ENCODE measurements at regions not wholly inside any gene's neighbourhood (a gene's known extent, or its start where the extent isn't known, plus 50 kb on each side); places are given as distances from the start of the nearest gene placed in this dataset.

DNA sequence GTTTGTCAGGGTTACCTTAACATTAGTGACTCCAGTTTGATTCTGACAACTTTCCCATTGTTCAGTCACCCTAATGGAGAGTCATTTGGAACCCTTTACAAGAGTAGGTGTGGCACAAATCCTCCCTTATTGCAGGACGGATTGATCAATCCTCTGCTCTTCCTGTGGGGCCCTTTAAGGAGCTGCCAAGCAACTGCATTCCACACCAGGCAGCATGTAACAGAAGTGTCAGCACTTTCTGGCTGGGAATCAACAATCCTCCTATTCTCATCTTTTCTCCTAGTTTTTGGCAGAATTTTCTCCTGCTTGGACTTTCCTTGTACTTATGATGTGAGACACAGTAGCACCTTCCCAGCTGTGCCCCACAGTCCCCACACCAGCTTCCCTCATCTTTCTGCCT, 177.8 kb downstream of the ST6GAL2 start:
- Histone ChIP-seq H4K20me1 (ENCODE audit: insufficient read depth) (no peaks in the 10 kb centered on the region), H3K36me3 (ENCODE audit: control insufficient read depth in 1 of 2, insufficient read depth in 2 of 2, low read length in 2 of 2) (no peaks in the 10 kb centered on the region), H3K9me3 (ENCODE audit: control insufficient read depth in 1 of 2, insufficient read depth in 1 of 2, low read depth in 1 of 2, low read length in 2 of 2) (peaks cover 0 to 13% of the 10 kb centered on the region in 2 experiments; a peak in 1 of 4 replicates), H2AFZ (ENCODE audit: low read depth, low read length, poor library complexity, severe bottlenecking) (no peak overlapping the region), H3K4me2 (ENCODE audit: low read length) (no peak overlapping the region), H3K4me1 (ENCODE audit: control insufficient read depth in 1 of 2, insufficient read depth in 2 of 2, low read length in 2 of 2) (no peaks in the 10 kb centered on the region), H3K9me2 (ENCODE audit: insufficient read depth) (no peaks in the 10 kb centered on the region), H3K79me2 (ENCODE audit: insufficient read depth, low read length) (no peaks in the 10 kb centered on the region), H3K9ac (ENCODE audit: low read length) (no peak overlapping the region), H3K4me3 (replicated peaks in 1 of 2; ENCODE audit: low read depth in 1 of 2, low read length in 2 of 2) (no peak overlapping the region), H3K27ac (ENCODE audit: low read depth, low read length) (no peak overlapping the region), H3K27me3 (ENCODE audit: insufficient read depth, low read length) (no peaks in the 10 kb centered on the region)
- DNase-seq (ENCODE audit: low read depth, low spot score) (no peak), ATAC-seq (no peak)
- ChIA-PET POLR2A (no interaction called here), CTCF (no interaction called here), RAD21 (ENCODE audit: low non-redundant PET in 1 of 2, low total read pairs in 2 of 2, uncharacterized antibody in 2 of 2, unreplicated experiment in 2 of 2) (no interaction called here)
- intact Hi-C loops (cut with micrococcal nuclease): no loop called here
- no TSS peak for BruUV-seq (replicated peaks)
- no peak for TF ChIP-seq EZH2 (IDR thresholded peaks at IDR 0.05)
- TF ChIP-seq ZFX (IDR thresholded peaks at IDR 0.05): no peak
- no peak for TF ChIP-seq POLR2A (IDR thresholded peaks at IDR 0.05; ENCODE audit: borderline replicate concordance, extremely low read depth, insufficient read depth, insufficient read length)
- TF ChIP-seq POLR2AphosphoS5 (IDR thresholded peaks at IDR 0.05; ENCODE audit: low read depth, low read length): no peak
- TF ChIP-seq CEBPB (IDR thresholded peaks at IDR 0.05; ENCODE audit: low read depth): no peak
- no peak for TF ChIP-seq CBX3 (IDR thresholded peaks at IDR 0.05; ENCODE audit: low read depth)
- no peak for TF ChIP-seq SP1 (IDR thresholded peaks at IDR 0.05; ENCODE audit: low read depth)
- TF ChIP-seq, protein P1, sequence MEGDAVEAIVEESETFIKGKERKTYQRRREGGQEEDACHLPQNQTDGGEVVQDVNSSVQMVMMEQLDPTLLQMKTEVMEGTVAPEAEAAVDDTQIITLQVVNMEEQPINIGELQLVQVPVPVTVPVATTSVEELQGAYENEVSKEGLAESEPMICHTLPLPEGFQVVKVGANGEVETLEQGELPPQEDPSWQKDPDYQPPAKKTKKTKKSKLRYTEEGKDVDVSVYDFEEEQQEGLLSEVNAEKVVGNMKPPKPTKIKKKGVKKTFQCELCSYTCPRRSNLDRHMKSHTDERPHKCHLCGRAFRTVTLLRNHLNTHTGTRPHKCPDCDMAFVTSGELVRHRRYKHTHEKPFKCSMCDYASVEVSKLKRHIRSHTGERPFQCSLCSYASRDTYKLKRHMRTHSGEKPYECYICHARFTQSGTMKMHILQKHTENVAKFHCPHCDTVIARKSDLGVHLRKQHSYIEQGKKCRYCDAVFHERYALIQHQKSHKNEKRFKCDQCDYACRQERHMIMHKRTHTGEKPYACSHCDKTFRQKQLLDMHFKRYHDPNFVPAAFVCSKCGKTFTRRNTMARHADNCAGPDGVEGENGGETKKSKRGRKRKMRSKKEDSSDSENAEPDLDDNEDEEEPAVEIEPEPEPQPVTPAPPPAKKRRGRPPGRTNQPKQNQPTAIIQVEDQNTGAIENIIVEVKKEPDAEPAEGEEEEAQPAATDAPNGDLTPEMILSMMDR (IDR thresholded peaks at IDR 0.05 in 2 of 3, conservative IDR thresholded peaks at IDR 0.05 in 1 of 3; ENCODE audit: borderline replicate concordance in 1 of 3, insufficient read depth in 1 of 3, low read depth in 2 of 3, low read length in 2 of 3): no peak
- no peak for TF ChIP-seq EZH2phosphoT487 (IDR thresholded peaks at IDR 0.05; ENCODE audit: borderline replicate concordance)
- TF ChIP-seq SRF (IDR thresholded peaks at IDR 0.05; ENCODE audit: low read depth): no peak
- TF ChIP-seq EGR1 (IDR thresholded peaks at IDR 0.05; ENCODE audit: low read depth): no peak
- TF ChIP-seq JUND (IDR thresholded peaks at IDR 0.05): no peak
- TF ChIP-seq FOSL1 (IDR thresholded peaks at IDR 0.05; ENCODE audit: low read depth): no peak
- TF ChIP-seq TCF7L2 (IDR thresholded peaks at IDR 0.05; ENCODE audit: borderline replicate concordance, extremely low read depth, insufficient read depth, insufficient read length): no peak
- TF ChIP-seq ELF1 (IDR thresholded peaks at IDR 0.05; ENCODE audit: borderline replicate concordance, low read depth): no peak
- TF ChIP-seq, protein P2, sequence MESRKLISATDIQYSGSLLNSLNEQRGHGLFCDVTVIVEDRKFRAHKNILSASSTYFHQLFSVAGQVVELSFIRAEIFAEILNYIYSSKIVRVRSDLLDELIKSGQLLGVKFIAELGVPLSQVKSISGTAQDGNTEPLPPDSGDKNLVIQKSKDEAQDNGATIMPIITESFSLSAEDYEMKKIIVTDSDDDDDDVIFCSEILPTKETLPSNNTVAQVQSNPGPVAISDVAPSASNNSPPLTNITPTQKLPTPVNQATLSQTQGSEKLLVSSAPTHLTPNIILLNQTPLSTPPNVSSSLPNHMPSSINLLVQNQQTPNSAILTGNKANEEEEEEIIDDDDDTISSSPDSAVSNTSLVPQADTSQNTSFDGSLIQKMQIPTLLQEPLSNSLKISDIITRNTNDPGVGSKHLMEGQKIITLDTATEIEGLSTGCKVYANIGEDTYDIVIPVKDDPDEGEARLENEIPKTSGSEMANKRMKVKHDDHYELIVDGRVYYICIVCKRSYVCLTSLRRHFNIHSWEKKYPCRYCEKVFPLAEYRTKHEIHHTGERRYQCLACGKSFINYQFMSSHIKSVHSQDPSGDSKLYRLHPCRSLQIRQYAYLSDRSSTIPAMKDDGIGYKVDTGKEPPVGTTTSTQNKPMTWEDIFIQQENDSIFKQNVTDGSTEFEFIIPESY (IDR thresholded peaks at IDR 0.05; ENCODE audit: extremely low read depth, insufficient replicate concordance, low read length): no peak
- no peak for TF ChIP-seq SIN3A (IDR thresholded peaks at IDR 0.05; ENCODE audit: low read depth)
- TF ChIP-seq, protein P3, sequence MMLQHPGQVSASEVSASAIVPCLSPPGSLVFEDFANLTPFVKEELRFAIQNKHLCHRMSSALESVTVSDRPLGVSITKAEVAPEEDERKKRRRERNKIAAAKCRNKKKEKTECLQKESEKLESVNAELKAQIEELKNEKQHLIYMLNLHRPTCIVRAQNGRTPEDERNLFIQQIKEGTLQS (IDR thresholded peaks at IDR 0.05): no peak
- TF ChIP-seq RAD21 (IDR thresholded peaks at IDR 0.05; ENCODE audit: low read depth): no peak
- TF ChIP-seq, protein P4, sequence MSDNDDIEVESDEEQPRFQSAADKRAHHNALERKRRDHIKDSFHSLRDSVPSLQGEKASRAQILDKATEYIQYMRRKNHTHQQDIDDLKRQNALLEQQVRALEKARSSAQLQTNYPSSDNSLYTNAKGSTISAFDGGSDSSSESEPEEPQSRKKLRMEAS (IDR thresholded peaks at IDR 0.05): no peak

Data from HCT116 (cell line).